Breast epithelium (tissue), 3 donors: ENCODE measurements at regions not wholly inside any gene's neighbourhood (a gene's known extent, or its start where the extent isn't known, plus 50 kb on each side); places are given as distances from the start of the nearest gene placed in this dataset.

ENCODE experiments used
- POLR2A ChIP-seq: fragments of 450-650 bp; IDR thresholded peaks from one replicate; pipeline ENCODE4 v1.6.1; 2016; ENCODE audit warnings: antibody characterized with exemption, mild to moderate bottlenecking, moderate library complexity
- POLR2AphosphoS5 ChIP-seq, 3 donors: sonication (generic); formaldehyde crosslinking; IDR thresholded peaks; one replicate each; pipeline ENCODE4 v1.6.1; 2017; ENCODE audit warnings: antibody characterized with exemption in 3 of 3
- TF ChIP-seq, protein P1 (sequence below), 3 donors: fragments of 450-650 bp; IDR thresholded peaks; one replicate each; pipeline ENCODE4 v1.5.1; 2016 to 2017; ENCODE audit warnings: antibody characterized with exemption in 3 of 3, mild to moderate bottlenecking in 3 of 3, moderate library complexity in 3 of 3

DNA sequence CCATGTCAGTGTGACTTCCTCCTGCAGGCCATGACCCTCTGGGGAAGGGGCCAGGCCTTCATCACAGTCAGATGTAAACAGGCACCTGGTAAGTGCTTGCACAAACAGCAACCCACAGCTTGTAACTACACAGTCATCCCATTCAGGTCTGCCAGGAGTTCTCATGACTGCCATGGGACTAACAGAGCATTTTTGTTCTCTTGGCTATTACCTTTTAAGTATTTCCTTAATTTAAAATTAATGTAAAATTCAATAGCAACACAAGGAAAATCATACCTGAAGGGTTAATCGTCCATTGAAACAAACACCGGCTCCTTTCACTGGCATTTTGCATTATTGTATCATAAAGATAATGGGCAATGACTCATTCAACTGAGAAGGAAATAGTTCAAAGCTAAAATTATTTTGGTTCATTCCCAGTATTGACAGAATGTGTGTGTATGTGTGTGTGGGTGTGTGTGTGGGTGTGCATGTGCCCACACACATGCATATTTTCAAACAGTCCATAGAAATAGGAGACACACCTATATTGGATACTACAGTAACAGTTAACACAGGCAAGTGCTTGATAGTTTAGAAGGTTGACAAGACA, 307.9 kb downstream of the WDR11 start:
- TF ChIP-seq, protein P1, sequence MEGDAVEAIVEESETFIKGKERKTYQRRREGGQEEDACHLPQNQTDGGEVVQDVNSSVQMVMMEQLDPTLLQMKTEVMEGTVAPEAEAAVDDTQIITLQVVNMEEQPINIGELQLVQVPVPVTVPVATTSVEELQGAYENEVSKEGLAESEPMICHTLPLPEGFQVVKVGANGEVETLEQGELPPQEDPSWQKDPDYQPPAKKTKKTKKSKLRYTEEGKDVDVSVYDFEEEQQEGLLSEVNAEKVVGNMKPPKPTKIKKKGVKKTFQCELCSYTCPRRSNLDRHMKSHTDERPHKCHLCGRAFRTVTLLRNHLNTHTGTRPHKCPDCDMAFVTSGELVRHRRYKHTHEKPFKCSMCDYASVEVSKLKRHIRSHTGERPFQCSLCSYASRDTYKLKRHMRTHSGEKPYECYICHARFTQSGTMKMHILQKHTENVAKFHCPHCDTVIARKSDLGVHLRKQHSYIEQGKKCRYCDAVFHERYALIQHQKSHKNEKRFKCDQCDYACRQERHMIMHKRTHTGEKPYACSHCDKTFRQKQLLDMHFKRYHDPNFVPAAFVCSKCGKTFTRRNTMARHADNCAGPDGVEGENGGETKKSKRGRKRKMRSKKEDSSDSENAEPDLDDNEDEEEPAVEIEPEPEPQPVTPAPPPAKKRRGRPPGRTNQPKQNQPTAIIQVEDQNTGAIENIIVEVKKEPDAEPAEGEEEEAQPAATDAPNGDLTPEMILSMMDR (IDR thresholded peaks at IDR 0.05): no peak
- TF ChIP-seq POLR2A (no peak), POLR2AphosphoS5 (IDR thresholded peaks at IDR 0.05) (no peak)
